ENCODE measurements at regions not wholly inside any gene's neighbourhood (a gene's known extent, or its start where the extent isn't known, plus 50 kb on each side); places are given as distances from the start of the nearest gene placed in this dataset.

- no peaks in the 10 kb centered on the region for H3K27me3 ChIP-seq
- H3K36me3 ChIP-seq: no peaks in the 10 kb centered on the region
- H3K4me1 ChIP-seq: no peaks in the 10 kb centered on the region
- peaks cover 0 to 6% (median under 1%) of the 10 kb centered on the region in 4 donors for H3K9me3 ChIP-seq
- intact Hi-C loops (cut with DNase I): no loop called here
- H3K27ac ChIP-seq (replicated peaks in 1 of 4): no peak overlapping the region
- no peak for DNase-seq (ENCODE audit: extremely low spot score)
- 100% methylated on average over 1 of the region's 1 CpG for WGBS
- H3K4me3 ChIP-seq: no peak overlapping the region
- TF ChIP-seq EP300 (IDR thresholded peaks at IDR 0.05): no peak
- no peak for TF ChIP-seq POLR2AphosphoS5 (IDR thresholded peaks at IDR 0.05)
- TF ChIP-seq POLR2A (IDR thresholded peaks at IDR 0.05; ENCODE audit: low read depth): no peak
- TF ChIP-seq CTCF (IDR thresholded peaks at IDR 0.05): no peak
Measured at GRCh38 chr9:31950756-31951155, 433.7 kb upstream of the ACO1 start.

- Histone ChIP-seq H3K4me3 (no peak overlapping the region), H3K4me1 (no peaks in the 10 kb centered on the region), H3K27ac (replicated peaks in 1 of 4) (no peak overlapping the region), H3K36me3 (no peaks in the 10 kb centered on the region), H3K9me3 (peaks cover 0 to 47% (median 15%) of the 10 kb centered on the region in 4 donors), H3K27me3 (no peaks in the 10 kb centered on the region)
- whole genome bisulfite sequencing: 87% methylated on average over 1 of the region's 1 CpG
- intact Hi-C loops (cut with DNase I): no loop called here
- DNase-seq (ENCODE audit: extremely low spot score): no peak
- TF ChIP-seq POLR2AphosphoS5 (IDR thresholded peaks at IDR 0.05): no peak
- TF ChIP-seq EP300 (IDR thresholded peaks at IDR 0.05): no peak
- no peak for TF ChIP-seq CTCF (IDR thresholded peaks at IDR 0.05)
- no peak for TF ChIP-seq POLR2A (IDR thresholded peaks at IDR 0.05; ENCODE audit: low read depth)
Measured at GRCh38 chr9:31958572-31958971, 425.9 kb upstream of the ACO1 start.

- Histone ChIP-seq H3K27me3 (no peaks in the 10 kb centered on the region), H3K27ac (replicated peaks in 1 of 4) (no peak overlapping the region), H3K9me3 (no peaks in the 10 kb centered on the region), H3K4me1 (no peaks in the 10 kb centered on the region), H3K4me3 (no peak overlapping the region), H3K36me3 (no peaks in the 10 kb centered on the region)
- no peak for DNase-seq (ENCODE audit: extremely low spot score)
- intact Hi-C loops (cut with DNase I): no loop called here
- TF ChIP-seq CTCF (IDR thresholded peaks at IDR 0.05): no peak
- TF ChIP-seq POLR2A (IDR thresholded peaks at IDR 0.05; ENCODE audit: low read depth): no peak
- TF ChIP-seq POLR2AphosphoS5 (IDR thresholded peaks at IDR 0.05): no peak
- TF ChIP-seq EP300 (IDR thresholded peaks at IDR 0.05): no peak
- 53% methylated on average over 2 of the region's 2 CpGs for WGBS
Measured at GRCh38 chr9:31969552-31969951, 414.9 kb upstream of the ACO1 start.

GRCh38 chr9:31983895-31984294 lies 400.5 kb upstream of the ACO1 start:
- intact Hi-C loops (cut with DNase I): no loop called here
- TF ChIP-seq EP300 (IDR thresholded peaks at IDR 0.05) (no peak), CTCF (IDR thresholded peaks at IDR 0.05) (no peak), POLR2AphosphoS5 (IDR thresholded peaks at IDR 0.05) (no peak), POLR2A (IDR thresholded peaks at IDR 0.05; ENCODE audit: low read depth) (no peak)

GRCh38 chr9:31996331-31996730 lies 388.1 kb upstream of the ACO1 start:
- no peak for TF ChIP-seq EP300 (IDR thresholded peaks at IDR 0.05)
- TF ChIP-seq CTCF (IDR thresholded peaks at IDR 0.05): no peak
- no peak for TF ChIP-seq POLR2AphosphoS5 (IDR thresholded peaks at IDR 0.05)
- TF ChIP-seq POLR2A (IDR thresholded peaks at IDR 0.05; ENCODE audit: low read depth): no peak
- intact Hi-C loops (cut with DNase I): no loop called here
- 48% methylated on average over 1 of the region's 1 CpG for WGBS

More at GRCh38 chr9:31983895-31984294, 400.5 kb upstream of the ACO1 start:
- no peak for DNase-seq (ENCODE audit: extremely low spot score)
- Histone ChIP-seq H3K4me1 (peaks cover 0 to 11% (median 3%) of the 10 kb centered on the region in 4 donors), H3K9me3 (peaks cover 0 to 10% (median 2%) of the 10 kb centered on the region in 4 donors), H3K27me3 (no peaks in the 10 kb centered on the region), H3K36me3 (no peaks in the 10 kb centered on the region), H3K4me3 (no peak overlapping the region), H3K27ac (replicated peaks in 1 of 4) (no peak overlapping the region)
- WGBS: 55% methylated on average over 1 of the region's 1 CpG

More at GRCh38 chr9:31996331-31996730, 388.1 kb upstream of the ACO1 start:
- no peaks in the 10 kb centered on the region for H3K4me1 ChIP-seq
- no peaks in the 10 kb centered on the region for H3K27me3 ChIP-seq
- H3K27ac ChIP-seq (replicated peaks in 1 of 4): no peak overlapping the region
- no peaks in the 10 kb centered on the region for H3K36me3 ChIP-seq
- H3K4me3 ChIP-seq: no peak overlapping the region
- no peaks in the 10 kb centered on the region for H3K9me3 ChIP-seq
- no peak for DNase-seq (ENCODE audit: extremely low spot score)

Data from esophagus muscularis mucosa (tissue), 4 donors.